Umbilical cord (tissue), 1 donor: ENCODE measurements at regions not wholly inside any gene's neighbourhood (a gene's known extent, or its start where the extent isn't known, plus 50 kb on each side); places are given as distances from the start of the nearest gene placed in this dataset.
A peak's percentile ranks its signal among the peaks of the same experiment; 100 is the strongest.

Source experiments
- DNase-seq: peaks from one replicate; pipeline ENCODE4 v3.0.0-alpha.2; 2015; ENCODE audit warnings: low spot score

DNA sequence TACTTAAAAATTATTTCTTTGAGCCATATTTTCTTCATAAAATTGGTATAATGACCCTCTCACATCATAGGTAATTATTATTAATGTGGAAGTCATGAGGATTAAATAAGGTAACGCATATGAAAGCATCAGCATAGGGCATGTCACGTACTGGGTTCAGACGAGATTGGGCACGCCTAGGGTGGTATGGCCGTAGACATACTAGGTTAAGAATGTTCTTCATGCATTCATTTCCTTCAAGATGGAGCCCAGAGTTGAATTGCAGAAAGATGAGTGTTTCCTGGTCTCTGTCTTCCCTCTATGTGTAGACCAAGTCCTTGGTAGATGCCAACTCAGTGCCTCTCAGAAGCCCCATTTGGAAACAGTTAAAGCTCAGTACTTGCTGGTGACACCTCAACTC is 174.1 kb upstream of the CLINT1 start:
- DNase-seq, result no peak

DNA sequence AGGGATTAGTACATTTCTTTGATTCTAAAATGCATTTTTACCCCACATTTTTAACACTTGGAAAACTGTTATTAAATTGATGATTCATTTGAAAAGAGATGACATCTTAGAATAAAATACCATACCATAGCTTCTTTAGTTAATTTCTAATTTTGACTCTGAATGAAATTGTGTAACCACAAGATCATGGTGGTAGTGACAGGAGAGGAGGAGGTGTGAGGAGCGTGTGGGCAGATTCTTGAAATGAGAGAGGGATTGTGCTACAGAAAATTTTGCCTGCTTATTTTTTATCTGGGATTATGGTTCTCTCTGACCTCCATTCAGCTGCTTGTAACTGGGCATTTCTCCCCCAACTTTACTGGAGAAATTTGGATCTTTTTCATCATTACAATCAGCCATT is 173.3 kb upstream of the CLINT1 start:
- DNase-seq, result no peak

GRCh38 chr5:158027806-158028775 is 169.1 kb upstream of the CLINT1 start:
- DNase-seq, result no peak

GRCh38 chr5:158026304-158027031 is 167.5 kb upstream of the CLINT1 start:
- DNase-seq, result peak; percentile 56

- DNase-seq, result no peak
These were observed 164.3 kb upstream of the CLINT1 start for GRCh38 chr5:158023266-158023665.

- DNase-seq, result no peak
These were observed 163.9 kb upstream of the CLINT1 start for GRCh38 chr5:158022837-158023236.

- DNase-seq, result no peak
These were observed 163.4 kb upstream of the CLINT1 start for GRCh38 chr5:158022393-158022792.

GRCh38 chr5:158020555-158021418 is 161.8 kb upstream of the CLINT1 start:
- no peak for DNase-seq

- DNase-seq, result no peak
These were observed 158.5 kb upstream of the CLINT1 start for GRCh38 chr5:158017469-158017868.

- no peak for DNase-seq
These were observed 155.4 kb upstream of the CLINT1 start for GRCh38 chr5:158014372-158014771.

DNA sequence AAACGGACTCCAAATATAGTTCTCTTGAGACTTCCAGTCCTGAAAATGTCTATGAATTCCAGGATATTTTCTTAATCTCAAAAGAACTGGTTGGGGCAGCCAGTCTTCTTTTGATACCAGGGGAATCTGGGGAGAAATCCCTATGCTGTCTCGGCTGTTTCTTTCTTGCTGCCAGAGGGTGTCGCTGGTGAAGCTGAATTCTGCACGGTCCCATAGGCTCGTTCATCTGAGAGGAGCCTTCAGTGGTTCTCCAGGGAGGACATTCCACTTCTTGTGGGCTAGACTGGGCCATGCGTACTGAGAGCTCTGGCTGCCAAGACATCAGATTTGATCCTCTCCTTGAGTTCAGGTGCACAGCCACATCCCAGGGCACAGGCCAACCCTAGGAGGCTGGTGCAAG is 155.0 kb upstream of the CLINT1 start:
- DNase-seq, result peak; percentile 63

DNA sequence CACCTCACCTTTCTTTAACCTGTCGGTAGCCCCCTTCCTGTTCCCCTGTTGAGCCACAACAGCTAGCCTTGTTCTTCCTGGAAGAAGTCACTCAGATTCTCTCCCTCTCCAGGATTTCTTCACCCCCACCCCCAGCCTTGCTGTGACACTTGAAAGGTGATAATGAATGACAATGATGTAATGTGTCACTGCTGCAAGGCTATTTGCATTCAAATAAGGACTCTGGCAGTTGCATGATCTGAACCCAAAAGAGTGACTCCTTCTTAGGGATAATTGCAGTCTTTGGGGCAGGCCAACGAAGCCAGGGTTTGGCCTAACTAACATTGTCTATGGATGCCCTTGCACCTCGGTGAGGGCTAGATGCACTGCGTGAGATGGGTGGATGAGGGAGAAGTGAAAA is 154.4 kb upstream of the CLINT1 start:
- DNase-seq, result no peak

- no peak for DNase-seq
These were observed 152.5 kb upstream of the CLINT1 start for GRCh38 chr5:158011422-158011821.

DNA sequence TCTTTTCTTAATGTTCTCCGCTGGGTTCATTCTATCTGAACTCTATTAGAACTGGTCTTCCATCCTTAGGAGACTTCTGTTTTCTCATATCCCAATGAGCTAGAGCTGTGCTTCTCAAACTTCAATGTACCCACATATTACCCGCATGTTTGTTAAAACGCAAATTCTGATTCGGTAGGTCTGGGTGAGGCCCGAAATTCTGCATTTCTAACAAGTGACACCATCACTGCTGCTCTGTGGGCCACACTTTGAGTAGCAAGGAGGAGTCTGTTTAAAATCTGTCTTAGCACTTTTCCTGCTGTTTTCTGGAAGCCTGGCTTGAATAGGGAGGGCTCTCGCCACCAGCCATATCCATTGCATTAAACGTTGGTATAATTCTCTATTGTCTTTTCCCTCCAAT is 151.9 kb upstream of the CLINT1 start:
- DNase-seq, result no peak

DNA sequence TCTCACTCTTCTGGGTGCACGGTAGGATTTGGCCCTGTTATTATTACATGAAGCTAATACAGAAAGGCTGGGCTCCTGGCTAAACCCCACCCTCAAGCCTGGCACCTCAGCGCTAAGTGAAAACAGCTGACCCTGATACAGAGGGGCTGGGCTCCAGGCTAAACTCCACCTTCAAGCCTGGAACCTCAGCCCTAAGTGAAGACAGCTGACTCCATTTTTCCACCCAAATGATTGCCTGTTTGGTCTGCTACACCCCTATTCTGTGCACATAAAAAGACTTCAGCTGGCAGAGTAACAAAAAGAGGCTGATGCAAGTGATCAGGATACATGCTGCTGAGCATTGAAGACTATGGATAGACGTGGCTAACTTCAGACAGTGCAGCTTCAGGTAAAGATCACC is 148.4 kb upstream of the CLINT1 start:
- no peak for DNase-seq

GRCh38 chr5:157999696-158000095 is 140.8 kb upstream of the CLINT1 start:
- no peak for DNase-seq

- DNase-seq, result no peak
These were observed 139.1 kb upstream of the CLINT1 start for GRCh38 chr5:157997991-157998504.

GRCh38 chr5:157994906-157995519 is 136.1 kb upstream of the CLINT1 start:
- peak; percentile 82 for DNase-seq

DNA sequence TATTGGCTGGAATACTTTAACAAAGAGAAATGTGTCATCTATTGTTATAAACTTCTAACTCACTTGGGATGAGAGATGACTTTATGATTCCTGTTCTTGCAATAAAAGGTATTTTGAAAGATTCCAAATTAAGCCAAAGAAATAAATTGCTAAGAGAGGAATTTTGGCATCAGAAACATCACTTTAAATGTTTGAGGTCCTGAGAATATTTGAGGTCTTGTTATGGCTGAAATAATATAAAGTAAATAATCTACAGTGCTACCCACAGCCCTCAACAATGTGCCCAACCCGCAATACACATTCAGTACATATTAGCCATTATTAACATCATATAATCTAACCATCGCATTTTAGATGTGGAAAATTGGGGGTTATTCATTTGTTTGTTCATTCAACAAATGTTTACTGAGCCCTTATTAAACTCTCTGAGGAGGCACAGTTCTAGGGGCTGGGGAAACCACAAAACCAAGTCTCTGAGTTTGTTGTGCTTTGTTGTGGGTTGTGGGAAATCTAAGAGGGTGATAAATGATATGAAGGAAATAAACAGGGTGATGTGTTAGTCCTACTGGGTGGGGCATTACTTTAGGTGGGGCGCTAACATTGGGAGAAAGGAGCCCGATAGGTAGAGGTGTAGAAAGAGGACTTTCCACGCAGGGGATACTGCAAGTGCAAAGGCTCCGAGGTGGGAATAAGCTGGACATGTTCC is 135.2 kb upstream of the CLINT1 start:
- no peak for DNase-seq

DNA sequence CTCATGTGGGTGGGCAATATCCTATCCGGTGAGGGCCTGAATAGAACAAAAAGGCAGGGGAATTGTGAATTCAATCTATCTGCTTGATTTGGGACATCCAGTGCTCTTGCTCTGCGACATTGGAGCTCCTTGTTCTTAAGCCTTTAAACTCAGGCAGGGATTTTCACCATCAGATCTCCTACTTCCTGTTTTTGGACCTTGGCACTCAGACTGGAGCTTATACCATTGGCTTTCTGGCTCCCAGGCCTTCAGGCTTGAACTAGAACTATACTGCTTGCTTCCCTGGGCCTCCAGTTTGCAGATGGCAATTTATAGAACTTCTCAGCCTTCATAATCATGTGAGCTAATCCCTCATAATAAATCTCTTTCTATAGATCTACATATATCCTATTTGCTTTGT is 134.3 kb upstream of the CLINT1 start:
- peak; percentile 18 for DNase-seq
